GM19438 (cell line): ENCODE measurements at regions not wholly inside any gene's neighbourhood (a gene's known extent, or its start where the extent isn't known, plus 50 kb on each side); places are given as distances from the start of the nearest gene placed in this dataset.
"Not testable (repeated sequence)": the region's sequence is repeated elsewhere in the genome, so short reads cannot be mapped to it uniquely, and the experiment has no call there.

ENCODE experiments used
- ATAC-seq: cut with Tn5 transposase; IDR thresholded peaks from one replicate; pipeline ENCODE4 v1.9.1; 2021; ENCODE audit warnings: low read depth; ENCODE audit not compliant: unreplicated experiment

DNA sequence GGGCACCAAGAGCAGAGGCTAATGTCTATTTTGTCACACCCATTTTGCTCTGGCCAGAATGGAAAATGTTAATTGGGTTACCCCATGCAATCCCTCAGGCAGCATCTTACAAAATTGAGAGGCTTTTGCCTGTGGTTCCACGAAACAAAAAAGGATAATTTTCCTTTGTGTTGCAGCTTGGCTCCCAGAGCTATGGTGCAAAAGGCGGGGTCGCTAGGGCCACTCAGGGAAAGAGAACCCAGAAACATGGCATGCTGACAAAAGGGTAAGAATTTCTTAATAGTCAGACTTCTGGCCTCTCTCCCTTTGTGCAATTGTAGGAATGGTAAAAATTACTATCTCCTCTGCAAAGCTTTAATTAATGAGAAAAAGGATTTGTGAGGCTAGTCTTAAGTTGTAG, 119.6 kb upstream of the BANK1 start:
- ATAC-seq: no peak

DNA sequence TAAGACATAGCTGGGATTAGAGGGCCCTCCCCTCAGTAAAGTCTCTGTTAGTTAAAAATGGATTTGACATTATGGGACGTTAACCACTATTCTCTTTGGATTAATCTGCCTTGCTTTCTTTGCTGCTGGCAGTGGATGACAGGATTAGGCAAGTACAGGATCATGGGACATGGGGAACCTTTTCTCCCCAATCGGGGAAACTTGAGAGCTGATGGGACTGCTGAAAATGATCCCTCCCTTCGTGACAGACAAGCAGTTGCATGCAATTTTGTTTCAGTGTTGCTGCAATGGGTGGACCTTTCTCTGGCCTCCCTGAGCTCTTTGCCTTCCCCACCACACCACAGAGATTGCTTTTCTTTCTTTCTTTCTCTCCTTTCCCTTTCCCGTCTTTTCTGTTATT, 120.2 kb upstream of the BANK1 start:
- no peak for ATAC-seq

DNA sequence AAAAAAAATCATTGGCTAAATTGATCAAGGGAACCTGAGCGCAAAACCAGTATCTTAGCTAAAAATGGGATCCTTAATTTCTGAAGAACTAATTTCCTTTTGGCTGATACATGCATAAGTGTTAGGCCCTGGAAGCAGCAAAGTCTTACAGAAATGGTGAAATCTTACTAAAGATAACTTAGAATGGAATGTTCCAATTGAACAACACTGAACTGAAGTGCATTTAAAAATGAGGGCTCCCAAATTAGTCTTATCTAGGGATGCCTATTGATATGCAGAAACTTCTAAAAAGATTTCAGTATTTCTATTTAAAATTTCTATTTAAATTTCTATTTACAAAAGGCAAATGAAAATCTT, 120.7 kb upstream of the BANK1 start:
- ATAC-seq: no peak

DNA sequence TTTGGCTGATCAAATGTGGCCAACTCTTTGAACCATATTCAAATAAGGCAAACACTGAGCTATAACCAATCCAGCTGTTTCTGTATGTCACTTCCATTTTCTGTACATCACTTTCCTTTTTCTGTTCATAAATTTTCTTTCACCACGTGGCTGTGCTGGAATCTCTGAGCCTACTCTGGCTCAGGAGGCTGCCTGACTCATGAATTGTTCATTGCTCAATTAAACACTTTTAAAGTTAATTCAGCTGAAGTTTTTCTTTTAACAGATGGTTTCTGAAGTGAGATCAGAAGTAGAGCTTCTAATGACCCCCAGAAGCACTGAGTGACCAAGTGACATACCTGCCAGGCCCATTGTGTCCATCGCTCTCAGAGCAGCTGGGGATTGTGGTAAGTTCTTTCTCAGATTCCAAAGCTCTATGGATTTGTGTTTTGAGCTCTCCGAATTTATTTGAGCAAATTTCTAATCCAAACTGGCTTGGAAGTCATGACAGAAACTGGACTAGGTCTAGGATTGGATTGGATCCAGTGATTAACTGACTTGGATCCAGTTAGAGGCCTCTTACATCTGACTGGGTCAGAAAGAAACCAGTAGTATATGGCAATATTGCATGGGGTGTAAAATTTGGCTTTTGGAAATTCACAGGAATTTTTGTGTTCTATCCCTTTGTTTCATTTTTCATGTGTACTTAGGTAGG, 121.2 kb upstream of the BANK1 start:
- no peak for ATAC-seq

DNA sequence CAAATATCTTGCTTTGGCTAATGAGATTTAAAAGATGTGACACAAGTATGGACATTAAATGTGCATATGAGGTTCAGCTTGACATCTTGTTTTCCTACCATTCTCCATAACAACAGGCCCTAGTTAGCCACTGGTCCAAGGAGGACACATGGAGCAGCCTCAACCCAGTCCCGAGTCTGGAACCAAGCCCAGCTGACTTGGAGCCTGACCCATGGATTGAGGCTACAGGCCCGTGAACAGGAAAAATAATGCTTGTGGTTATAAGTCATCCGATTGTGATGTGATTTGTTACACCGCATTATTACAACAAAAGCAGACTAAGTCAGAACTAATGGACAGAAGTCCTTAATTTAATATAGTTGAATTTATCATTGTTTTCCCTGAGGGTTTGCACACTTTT, 123.2 kb upstream of the BANK1 start:
- ATAC-seq: no peak

DNA sequence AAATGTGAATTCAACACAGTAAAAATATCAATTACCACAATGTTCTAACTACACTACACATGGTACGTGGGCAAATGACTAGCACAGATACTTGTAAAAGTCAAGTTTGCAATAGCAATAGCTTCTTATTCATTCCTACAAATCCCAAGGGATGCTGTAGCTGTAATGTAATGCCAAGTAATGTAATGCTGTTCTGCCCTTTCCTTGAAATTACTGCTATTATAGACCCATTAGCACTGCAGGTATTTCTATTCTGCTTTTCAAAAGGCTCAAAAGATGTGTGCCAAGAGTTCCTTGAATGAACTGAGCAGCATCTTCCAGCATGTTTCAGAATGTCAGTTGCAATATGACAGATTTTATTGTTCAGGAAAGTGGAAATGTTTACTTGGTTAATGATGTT, 129.9 kb upstream of the BANK1 start:
- ATAC-seq: no peak

DNA sequence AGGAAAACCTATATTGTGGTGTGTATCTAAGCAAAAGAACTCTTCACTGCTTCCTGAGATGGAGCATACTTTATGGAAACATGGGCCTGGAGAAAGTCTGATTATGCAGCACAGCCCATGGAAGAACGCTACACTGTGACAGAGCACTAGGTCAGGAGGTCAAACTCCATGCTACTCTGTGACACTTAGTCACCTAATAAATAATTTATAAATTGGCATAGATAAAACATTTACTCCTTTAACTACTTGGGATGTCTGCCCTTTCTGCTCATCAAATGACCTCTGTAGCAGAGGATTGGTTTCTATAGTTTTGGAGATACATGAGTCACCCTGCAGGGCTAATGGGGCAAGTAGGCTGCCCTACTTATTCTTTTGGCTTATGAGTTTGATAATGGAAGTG, 134.7 kb upstream of the BANK1 start:
- ATAC-seq: no peak

DNA sequence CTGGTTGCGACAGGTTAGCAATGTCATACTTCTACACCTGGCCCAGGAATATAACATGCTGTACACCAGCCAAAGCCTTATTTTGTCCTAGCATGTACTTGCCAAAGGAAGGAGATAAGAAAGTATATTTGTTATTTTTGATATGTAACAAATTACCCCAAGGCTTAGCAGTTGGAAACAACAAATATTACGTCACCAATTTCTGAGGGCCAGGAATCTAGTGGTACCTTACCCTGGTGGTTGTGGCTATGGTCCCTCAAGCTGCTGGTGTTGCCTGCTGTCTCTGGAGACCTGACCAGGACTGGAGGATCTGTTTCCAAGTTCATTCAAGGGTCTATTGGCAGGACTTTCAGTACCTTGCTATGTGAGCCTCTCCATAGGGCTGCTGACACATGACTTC, 135.5 kb upstream of the BANK1 start:
- no peak for ATAC-seq

DNA sequence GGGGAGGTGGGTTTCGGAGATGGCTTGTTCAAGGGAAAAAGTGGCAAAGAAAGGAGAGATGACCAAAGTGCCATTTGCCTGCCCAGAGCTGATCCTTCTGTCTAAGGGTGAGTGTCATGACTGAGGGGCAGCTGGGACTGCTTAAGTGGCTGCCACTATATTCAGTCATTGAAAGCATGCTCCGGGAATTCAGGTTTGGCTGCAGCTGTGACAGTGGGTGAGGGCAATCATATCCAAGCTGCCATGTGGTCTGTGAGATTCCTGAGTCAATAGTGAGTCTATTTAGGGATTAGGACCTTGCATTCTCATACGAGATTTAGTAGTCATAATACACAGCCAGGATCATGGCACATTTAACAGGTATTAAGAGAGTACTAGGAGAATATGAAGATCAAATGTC, 138.8 kb upstream of the BANK1 start:
- ATAC-seq: no peak

DNA sequence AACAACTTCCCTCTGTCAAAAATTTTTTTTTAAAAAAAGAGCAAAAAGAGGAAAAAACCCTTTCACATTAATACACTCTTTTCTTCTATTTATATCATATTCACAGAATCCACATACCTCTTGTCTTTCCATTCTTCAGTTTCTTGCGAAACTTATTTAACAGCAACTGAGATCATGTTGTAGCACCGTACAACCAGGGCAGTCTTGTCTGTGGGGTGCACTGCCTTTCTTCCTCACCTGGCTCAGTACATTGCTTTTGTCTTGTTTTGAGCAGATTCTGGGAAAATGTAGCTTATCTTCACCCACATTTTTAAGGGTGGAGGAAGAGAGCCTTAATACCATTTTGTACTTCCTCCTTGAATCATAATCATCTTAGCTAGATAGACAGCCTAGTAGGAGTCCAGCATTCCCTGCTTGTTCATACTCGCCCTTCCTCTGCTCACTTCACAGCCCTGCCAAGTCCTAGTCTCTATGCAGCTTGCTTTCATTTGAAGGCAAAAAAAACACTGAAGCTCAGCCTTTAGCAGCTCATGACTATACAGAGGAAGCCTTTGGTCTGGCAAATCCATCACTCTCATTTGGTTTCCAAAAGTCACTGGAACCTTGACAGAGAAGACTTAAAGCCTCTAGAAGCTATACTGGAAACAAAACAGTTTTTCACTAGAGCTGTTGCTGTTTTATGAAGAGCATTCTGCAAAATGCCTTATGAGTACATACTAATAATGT, 140.6 kb upstream of the BANK1 start:
- no peak for ATAC-seq

DNA sequence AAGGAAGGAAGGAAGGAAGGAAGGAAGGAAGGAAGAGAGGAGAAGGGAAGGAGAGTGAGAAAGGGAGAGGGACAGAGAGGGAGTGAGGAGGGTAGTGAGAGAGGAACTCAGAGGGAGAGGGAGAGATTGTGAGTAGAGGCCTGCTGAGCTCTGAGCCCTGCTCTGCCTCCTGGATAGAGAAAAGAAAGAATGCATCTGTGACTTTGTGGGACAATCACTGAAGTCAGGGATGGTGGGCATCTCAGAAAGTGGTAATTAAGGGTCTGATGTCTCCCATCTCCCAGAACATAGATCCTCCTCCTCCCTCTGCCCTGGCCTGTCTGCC, 142.9 kb upstream of the BANK1 start:
- no peak for ATAC-seq

DNA sequence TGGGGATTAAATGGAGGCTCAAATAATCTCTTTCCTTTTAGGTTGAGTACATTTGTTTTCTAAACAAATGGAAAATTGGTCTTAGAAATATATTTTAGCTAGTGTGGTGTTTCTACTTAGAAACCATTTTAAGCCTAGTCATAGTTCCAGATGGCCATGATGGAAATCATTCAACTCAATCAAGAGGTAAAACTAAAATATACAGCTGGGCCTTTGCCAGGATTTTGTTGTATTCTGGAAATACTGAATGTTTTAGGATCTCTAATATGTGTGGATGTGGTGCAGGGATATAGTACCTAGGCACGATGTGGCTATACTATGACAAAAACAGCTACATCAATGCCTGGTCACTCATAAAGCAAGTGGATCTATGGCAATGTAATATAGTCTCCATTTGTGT, 146.0 kb upstream of the BANK1 start:
- no peak for ATAC-seq

DNA sequence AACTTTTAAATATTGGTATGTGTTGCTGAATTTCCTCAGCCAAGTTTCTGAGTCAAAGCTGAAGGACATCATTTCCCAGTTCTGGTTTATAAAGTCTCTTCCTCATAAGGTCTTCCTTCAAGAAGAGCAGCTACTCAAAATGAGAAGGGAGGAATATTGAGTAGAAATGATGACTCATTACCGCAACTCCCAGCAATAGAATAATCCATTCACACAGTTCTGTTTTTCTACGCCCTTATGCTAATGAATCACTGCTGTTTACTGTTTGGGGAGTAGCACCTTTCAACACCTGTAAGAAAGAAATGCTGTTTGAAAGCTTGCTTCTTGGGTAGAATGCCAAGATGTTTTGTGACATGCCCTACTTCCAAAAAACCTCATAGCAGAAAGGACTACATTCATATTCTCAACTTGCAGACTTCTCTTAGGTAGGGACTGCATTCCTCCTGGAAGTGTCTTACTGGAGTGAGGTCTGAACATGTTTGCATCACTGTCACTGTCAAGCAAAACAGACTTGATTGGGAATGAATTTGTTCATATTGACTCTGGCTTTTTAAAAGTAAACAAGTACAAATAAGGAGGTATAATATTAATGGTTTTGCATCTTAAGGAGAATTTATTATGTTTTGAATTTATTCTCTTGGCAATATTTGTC, 147.2 kb upstream of the BANK1 start:
- ATAC-seq: no peak

DNA sequence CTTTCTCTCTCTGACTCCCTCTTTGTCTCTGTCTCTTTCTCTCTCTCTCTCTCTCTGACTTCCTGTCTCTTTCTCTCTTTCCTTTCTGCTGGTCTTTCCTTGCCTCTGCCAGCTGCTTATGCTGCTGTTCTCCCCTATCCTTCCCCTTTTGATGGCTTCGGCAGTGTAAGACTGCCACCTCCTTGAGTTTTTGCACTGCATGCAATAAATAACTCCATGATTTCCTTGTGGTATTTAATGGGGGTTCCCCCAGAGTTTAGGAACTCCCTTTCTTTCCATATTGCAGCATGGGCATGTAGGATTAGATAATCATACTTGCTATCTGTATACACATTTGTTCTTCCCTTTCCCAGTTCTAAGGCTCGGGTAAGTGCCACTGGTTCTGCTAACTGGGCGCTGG, 157.8 kb upstream of the BANK1 start:
- not testable (repeated sequence) for ATAC-seq

DNA sequence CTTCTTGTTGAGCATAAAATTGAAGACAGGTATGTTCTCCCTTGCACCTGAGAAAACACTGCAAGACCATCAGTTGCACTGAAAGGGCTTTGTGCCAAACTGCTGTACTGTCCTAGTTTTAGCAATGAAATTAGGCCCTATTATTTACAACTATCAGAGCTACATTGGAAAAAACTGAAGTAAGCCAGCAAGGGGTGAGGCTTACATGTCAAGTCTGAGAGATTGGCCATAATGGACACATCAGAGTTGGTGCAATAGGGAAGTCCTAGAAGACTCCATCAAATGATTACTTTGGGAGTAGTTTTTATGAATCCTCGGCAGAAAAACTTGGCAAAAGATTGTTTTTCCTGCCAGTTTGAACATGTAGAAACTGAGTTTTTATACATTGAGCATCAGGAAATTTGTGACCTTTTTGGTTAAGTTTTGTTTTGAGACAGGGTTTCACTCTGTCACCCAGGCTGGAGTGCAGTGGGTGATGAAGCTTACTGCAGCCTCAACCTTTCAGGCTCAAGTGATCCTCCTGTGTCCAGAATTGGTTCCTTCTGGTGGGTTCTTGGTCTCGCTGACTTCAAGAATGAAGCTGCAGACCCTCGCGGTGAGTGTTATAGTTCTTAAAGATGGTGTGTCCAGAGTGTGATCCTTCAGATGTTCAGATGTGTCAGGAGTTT, 160.1 kb upstream of the BANK1 start:
- ATAC-seq: no peak

DNA sequence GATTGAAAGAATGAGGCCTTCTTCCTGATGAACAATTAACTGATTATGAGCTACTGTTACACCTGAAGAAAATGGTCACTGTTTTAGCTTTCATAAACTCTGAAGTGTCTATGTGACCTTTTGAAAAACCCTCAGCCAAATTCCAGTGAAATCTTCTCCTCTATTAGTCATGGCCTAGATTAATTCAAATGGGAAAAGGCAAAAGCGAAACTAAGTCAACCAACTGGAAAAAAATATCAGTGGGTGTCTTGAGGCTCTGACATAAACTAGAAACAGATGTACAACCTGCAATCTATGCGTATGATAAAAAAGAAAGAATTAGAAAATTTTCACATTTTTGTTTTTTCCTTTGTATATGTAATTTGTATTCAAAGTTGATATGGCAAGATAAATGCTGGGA, 169.4 kb upstream of the BANK1 start:
- no peak for ATAC-seq

DNA sequence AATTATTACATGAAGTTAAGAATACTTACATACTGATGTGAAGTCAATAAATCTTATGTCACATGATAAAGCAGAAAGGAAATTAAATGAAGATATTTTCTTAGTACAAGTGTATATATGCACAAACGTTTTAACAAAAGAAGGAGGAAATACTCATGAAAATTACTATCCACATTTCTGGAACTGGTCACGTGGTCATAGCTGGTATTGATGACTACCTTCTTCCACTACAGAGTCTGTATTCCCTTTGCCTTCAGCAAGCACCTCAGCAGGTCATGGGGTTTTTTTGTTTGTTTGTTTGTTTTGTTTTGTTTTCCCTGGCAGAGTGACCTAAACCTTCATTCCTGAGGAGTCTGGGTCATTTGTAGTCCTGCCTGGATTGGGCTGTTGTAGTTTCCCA, 174.9 kb upstream of the BANK1 start:
- no peak for ATAC-seq

DNA sequence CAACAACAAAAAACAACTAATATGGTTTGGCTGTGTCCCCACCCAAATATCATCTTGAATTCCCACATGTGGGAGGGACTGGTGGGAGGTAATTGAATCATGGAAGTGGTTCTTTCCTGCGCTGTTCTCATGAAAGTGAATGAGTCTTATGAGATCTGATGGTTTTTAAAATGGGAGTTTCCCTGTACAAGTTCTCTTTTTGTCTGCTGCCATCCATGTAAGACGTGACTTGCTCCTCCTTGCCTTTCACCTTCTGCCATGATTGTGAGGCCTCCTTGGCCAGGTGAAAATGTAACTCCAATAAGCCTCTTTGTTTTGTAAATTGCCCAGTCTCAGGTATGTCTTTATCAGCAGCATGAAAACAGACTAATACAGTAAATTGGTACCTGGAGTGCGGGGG, 183.5 kb upstream of the BANK1 start:
- not testable (repeated sequence) for ATAC-seq

DNA sequence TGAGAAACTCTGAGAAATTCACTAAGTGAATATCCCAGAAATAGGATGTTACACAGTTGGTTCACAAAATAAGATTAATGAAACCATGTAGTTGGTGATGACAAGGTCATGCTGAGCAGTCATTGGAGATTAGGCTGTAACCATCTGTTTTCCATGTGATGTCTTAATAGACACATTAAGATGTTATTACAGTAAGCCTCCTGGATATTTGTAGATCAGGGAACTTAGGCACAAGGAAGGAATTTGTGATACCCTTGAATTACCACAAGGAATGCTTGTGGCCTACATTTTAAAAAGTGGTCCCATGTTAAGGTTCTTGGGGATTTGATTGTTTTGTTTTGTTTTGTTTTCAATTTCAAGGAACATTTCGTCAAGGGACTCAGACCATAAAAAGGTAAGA, 185.6 kb upstream of the BANK1 start:
- no peak for ATAC-seq

DNA sequence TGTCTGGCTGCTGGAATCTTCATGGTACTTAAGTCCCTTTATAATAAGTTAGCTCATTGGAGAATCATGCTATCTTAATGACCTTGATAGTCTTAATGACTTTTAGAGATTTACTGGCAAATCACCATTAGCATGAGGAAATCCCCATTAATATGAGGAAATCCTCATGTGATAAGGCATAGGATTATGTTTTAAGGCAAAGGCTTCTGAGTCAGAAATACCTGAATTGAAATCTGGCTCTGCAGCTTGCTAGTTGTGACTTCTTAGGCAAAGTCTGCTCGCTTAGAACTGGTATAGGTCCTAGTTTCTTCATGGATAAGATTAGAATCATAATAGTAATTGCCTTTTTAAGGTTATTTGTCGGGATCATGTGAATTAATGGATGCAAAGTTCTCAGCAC, 190.2 kb upstream of the BANK1 start:
- ATAC-seq: no peak

DNA sequence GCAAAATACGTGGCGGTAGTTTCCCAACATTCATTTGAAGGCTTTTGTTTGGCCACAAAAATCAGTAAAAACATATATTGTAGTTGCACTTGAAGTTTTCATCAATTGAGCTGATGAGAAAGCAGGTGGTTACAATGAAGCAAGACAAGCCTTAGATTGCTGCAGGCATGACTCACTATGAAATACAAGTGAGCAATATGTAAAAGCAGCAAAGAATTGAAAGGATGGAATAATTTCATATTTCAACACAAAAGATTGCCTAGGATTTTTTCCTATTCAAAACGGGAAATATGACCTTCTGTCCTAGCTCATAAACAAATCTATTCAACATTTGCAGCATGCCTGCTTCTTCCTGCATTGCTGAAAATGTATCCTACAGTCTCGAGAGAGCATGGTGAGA, 190.9 kb upstream of the BANK1 start:
- ATAC-seq: no peak
